NT2/D1 (cell line): ENCODE measurements at regions not wholly inside any gene's neighbourhood (a gene's known extent, or its start where the extent isn't known, plus 50 kb on each side); places are given as distances from the start of the nearest gene placed in this dataset.

Experiments used
- SUZ12 ChIP-seq: IDR thresholded peaks from 2 replicates; pipeline ENCODE4 v1.6.1; 2011; ENCODE audit not compliant: insufficient read length, insufficient read depth; ENCODE audit errors: extremely low read depth
- YY1 ChIP-seq: IDR thresholded peaks from 2 replicates; pipeline ENCODE4 v1.6.1; 2011; ENCODE audit not compliant: insufficient read length, insufficient read depth
- ZNF274 ChIP-seq: IDR thresholded peaks from 2 replicates; pipeline ENCODE4 v1.6.1; 2011; ENCODE audit warnings: mild to moderate bottlenecking, low read depth, low read length

DNA sequence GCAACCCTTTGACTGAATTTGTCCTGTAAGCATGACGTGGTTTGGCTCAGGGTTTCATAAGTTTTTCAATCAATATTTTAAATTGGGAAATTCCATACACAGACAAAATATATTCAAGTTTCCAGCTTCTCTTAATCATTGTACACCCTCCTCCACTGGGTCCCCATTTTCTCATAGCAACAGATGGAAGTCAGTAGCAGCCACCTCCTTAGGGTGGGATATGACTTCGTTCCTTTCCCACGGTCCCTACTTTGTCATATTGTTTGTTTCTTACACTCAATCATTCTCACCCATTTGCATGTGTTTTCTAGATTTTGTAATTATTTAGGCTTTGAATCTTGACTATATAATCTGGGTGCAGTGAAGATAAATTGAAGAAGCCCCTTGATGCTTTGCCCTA is 664.5 kb upstream of the IGFBP7 start:
- TF ChIP-seq YY1 = no peak
- no peak for TF ChIP-seq ZNF274
- no peak for TF ChIP-seq SUZ12
